ENCODE measurements at regions not wholly inside any gene's neighbourhood (a gene's known extent, or its start where the extent isn't known, plus 50 kb on each side); places are given as distances from the start of the nearest gene placed in this dataset.

DNA sequence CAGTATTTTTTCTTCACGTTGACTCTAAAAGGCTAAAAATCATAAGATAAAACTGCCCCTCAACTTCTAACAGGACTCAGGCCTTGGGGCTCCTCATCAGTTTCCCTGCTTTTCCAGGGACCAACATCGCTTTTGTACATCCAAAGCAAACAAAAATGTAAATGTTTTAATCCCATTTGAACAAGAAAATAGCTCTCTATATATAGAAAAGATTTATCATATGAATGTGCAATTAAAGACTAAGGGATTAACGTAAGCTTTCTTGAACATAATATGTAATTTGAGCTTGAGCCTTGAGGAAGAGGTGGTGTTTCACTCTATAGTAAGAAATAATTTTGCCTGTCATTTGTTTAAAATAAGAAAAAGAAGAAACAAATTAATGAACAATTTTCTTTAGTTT is 547.2 kb upstream of the ACO1 start:
- Histone ChIP-seq H3K4me3 (ENCODE audit: insufficient read depth, low read depth, low read length) (no peak overlapping the region), H3K56ac (ENCODE audit: extremely low read depth, insufficient read depth, low read length) (no peak overlapping the region), H3K23ac (ENCODE audit: low read depth, low read length) (no peak overlapping the region), H4K20me1 (ENCODE audit: insufficient read depth, low read length) (no peaks in the 10 kb centered on the region), H2BK120ac (ENCODE audit: low read depth, low read length) (no peak overlapping the region), H3K18ac (ENCODE audit: low read depth, low read length) (no peak overlapping the region), H2BK20ac (ENCODE audit: low read depth, low read length) (no peak overlapping the region), H4K8ac (ENCODE audit: low read depth in 2 of 2, low read length in 2 of 2) (no peak overlapping the region), H3K27ac (ENCODE audit: insufficient read depth, low read length) (no peak overlapping the region), H2AK9ac (replicated peaks; ENCODE audit: low read depth, low read length, poor library complexity) (no peak overlapping the region), H2BK15ac (ENCODE audit: low read depth, low read length) (no peak overlapping the region), H2AFZ (replicated peaks; ENCODE audit: low read length, poor library complexity) (no peak overlapping the region), H3K27me3 (ENCODE audit: control insufficient read depth, insufficient read depth, low read length) (no peaks in the 10 kb centered on the region), H4K5ac (ENCODE audit: low read depth, low read length) (no peak overlapping the region), H4K91ac (ENCODE audit: insufficient read depth, low read depth, low read length) (no peak overlapping the region), H2BK5ac (ENCODE audit: low read depth, low read length, poor library complexity, severe bottlenecking) (no peak overlapping the region), H3K14ac (replicated peaks; ENCODE audit: low read depth, low read length) (no peak overlapping the region), H3K9me3 (ENCODE audit: control insufficient read depth, insufficient read depth, low read length) (peaks cover 2% of the 10 kb centered on the region), H3K9me1 (ENCODE audit: insufficient read depth, low read length) (no peaks in the 10 kb centered on the region), H3K4me1 (ENCODE audit: control insufficient read depth, insufficient read depth, low read length) (no peaks in the 10 kb centered on the region), H3K4ac (ENCODE audit: low read depth, low read length) (no peak overlapping the region), H3K79me1 (ENCODE audit: low read depth in 1 of 2, low read length in 2 of 2) (no peaks in the 10 kb centered on the region), H2AK5ac (ENCODE audit: low read depth, low read length) (no peak overlapping the region), H3K4me2 (ENCODE audit: low read depth, low read length) (no peak overlapping the region), H3K9ac (ENCODE audit: low read depth, low read length) (no peak overlapping the region), H3K36me3 (ENCODE audit: control insufficient read depth, insufficient read depth, low read length) (no peaks in the 10 kb centered on the region)
- DNase-seq, result no peak
- 50% methylated on average over 1 of the region's 3 CpGs; no CpG with 5 or more reads in 1 of the 2 experiments for whole genome bisulfite sequencing, 2 experiments (ENCODE audit: extremely low coverage in 2 of 2, insufficient read length in 1 of 2)
- in situ Hi-C loops (cut with MboI; ENCODE audit: low sequenced_read_pairs) (no loop called here), dilution Hi-C loops (cut with HindIII; ENCODE audit: low sequenced_read_pairs, unreplicated experiment) (no loop called here), intact Hi-C loops (cut with micrococcal nuclease) (no loop called here)
- no peak for TF ChIP-seq POLR2A (IDR thresholded peaks at IDR 0.05; ENCODE audit: low read depth, low read length)
- no peak for TF ChIP-seq RFX5 (IDR thresholded peaks at IDR 0.05; ENCODE audit: low read depth, low read length)
- TF ChIP-seq, protein P1, sequence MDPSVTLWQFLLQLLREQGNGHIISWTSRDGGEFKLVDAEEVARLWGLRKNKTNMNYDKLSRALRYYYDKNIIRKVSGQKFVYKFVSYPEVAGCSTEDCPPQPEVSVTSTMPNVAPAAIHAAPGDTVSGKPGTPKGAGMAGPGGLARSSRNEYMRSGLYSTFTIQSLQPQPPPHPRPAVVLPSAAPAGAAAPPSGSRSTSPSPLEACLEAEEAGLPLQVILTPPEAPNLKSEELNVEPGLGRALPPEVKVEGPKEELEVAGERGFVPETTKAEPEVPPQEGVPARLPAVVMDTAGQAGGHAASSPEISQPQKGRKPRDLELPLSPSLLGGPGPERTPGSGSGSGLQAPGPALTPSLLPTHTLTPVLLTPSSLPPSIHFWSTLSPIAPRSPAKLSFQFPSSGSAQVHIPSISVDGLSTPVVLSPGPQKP (IDR thresholded peaks at IDR 0.05; ENCODE audit: borderline replicate concordance, low read depth, low read length), result no peak
- TF ChIP-seq BHLHE40 (IDR thresholded peaks at IDR 0.05; ENCODE audit: low read depth, low read length), result no peak
- TF ChIP-seq, protein P2, sequence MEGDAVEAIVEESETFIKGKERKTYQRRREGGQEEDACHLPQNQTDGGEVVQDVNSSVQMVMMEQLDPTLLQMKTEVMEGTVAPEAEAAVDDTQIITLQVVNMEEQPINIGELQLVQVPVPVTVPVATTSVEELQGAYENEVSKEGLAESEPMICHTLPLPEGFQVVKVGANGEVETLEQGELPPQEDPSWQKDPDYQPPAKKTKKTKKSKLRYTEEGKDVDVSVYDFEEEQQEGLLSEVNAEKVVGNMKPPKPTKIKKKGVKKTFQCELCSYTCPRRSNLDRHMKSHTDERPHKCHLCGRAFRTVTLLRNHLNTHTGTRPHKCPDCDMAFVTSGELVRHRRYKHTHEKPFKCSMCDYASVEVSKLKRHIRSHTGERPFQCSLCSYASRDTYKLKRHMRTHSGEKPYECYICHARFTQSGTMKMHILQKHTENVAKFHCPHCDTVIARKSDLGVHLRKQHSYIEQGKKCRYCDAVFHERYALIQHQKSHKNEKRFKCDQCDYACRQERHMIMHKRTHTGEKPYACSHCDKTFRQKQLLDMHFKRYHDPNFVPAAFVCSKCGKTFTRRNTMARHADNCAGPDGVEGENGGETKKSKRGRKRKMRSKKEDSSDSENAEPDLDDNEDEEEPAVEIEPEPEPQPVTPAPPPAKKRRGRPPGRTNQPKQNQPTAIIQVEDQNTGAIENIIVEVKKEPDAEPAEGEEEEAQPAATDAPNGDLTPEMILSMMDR (conservative IDR thresholded peaks at IDR 0.05; ENCODE audit: low read depth, low read length), result no peak
- no peak for TF ChIP-seq MXI1 (IDR thresholded peaks at IDR 0.05; ENCODE audit: borderline replicate concordance, low read depth, low read length)
- TF ChIP-seq NFE2L2 (IDR thresholded peaks at IDR 0.05; ENCODE audit: low read depth, low read length), result no peak
- no peak for TF ChIP-seq SMC3 (IDR thresholded peaks at IDR 0.05; ENCODE audit: low read depth, low read length)
- no peak for TF ChIP-seq CHD1 (IDR thresholded peaks at IDR 0.05; ENCODE audit: low read depth, low read length)
- no peak for TF ChIP-seq MAFK (IDR thresholded peaks at IDR 0.05; ENCODE audit: low read depth, low read length)
- TF ChIP-seq, protein P3, sequence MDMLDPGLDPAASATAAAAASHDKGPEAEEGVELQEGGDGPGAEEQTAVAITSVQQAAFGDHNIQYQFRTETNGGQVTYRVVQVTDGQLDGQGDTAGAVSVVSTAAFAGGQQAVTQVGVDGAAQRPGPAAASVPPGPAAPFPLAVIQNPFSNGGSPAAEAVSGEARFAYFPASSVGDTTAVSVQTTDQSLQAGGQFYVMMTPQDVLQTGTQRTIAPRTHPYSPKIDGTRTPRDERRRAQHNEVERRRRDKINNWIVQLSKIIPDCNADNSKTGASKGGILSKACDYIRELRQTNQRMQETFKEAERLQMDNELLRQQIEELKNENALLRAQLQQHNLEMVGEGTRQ (IDR thresholded peaks at IDR 0.05; ENCODE audit: low read depth, low read length), result no peak
- TF ChIP-seq FOS (IDR thresholded peaks at IDR 0.05; ENCODE audit: low read depth, low read length), result no peak
- TF ChIP-seq MAZ (IDR thresholded peaks at IDR 0.05; ENCODE audit: borderline replicate concordance, low read depth, low read length), result no peak
- TF ChIP-seq RCOR1 (IDR thresholded peaks at IDR 0.05; ENCODE audit: insufficient replicate concordance, low read length), result no peak
- no peak for TF ChIP-seq CEBPB (IDR thresholded peaks at IDR 0.05; ENCODE audit: low read depth, low read length)
- TF ChIP-seq RAD21 (IDR thresholded peaks at IDR 0.05; ENCODE audit: low read length), result no peak
- BruUV-seq (replicated peaks), result no TSS peak
- ChIA-PET POLR2A (ENCODE audit: unreplicated experiment) (no interaction called here), CTCF (no interaction called here)
- no peak for ATAC-seq (ENCODE audit: low read depth)
